Fibroblast of lung (primary cell): ENCODE measurements at regions not wholly inside any gene's neighbourhood (a gene's known extent, or its start where the extent isn't known, plus 50 kb on each side); places are given as distances from the start of the nearest gene placed in this dataset.
"Not testable (repeated sequence)": the region's sequence is repeated elsewhere in the genome, so short reads cannot be mapped to it uniquely, and the experiment has no call there.

Source experiments
- DNase-seq, 2 donors: peaks; one replicate each; pipeline versions ENCODE4 v3.0.0 to v3.0.0-alpha.2; 2010; ENCODE audit warnings: low read depth in 2 of 2
- H2AFZ ChIP-seq: 2 replicates; pipeline ENCODE4 v1.5.1; 2012; ENCODE audit warnings: low read length, control low read depth, inconsistent platforms
- H3K27ac ChIP-seq: 2 replicates; pipeline ENCODE4 v1.5.1; 2011; ENCODE audit warnings: low read length, control low read depth; ENCODE audit not compliant: insufficient read depth
- H3K27me3 ChIP-seq: 2 replicates; pipeline ENCODE4 v1.5.1; 2011; ENCODE audit warnings: mild to moderate bottlenecking, low read length; ENCODE audit not compliant: control insufficient read depth, insufficient read depth
- H3K36me3 ChIP-seq: 2 replicates; pipeline ENCODE4 v1.5.1; 2011; ENCODE audit warnings: low read length; ENCODE audit not compliant: control insufficient read depth, insufficient read depth
- H3K4me1 ChIP-seq: 2 replicates; pipeline ENCODE4 v1.5.1; 2011; ENCODE audit warnings: low read length; ENCODE audit not compliant: control insufficient read depth, insufficient read depth; ENCODE audit errors: extremely low read depth
- H3K4me2 ChIP-seq: 2 replicates; pipeline ENCODE4 v1.5.1; 2011; ENCODE audit warnings: low read length, control low read depth; ENCODE audit not compliant: insufficient read depth; ENCODE audit errors: extremely low read depth
- H3K4me3 ChIP-seq, 4 experiments: fragments of 200-600 bp in 1 of 4; sonication (generic) in 1 of 4; replicated peaks in 1 of 4; 2 replicates each; pipeline ENCODE4 v1.5.1; 2011 to 2016; ENCODE audit warnings: low read length in 4 of 4, low read depth in 3 of 4, mild to moderate bottlenecking in 3 of 4, control low read depth in 2 of 4, inconsistent platforms in 1 of 4, mixed read lengths in 1 of 4; ENCODE audit not compliant: insufficient read depth in 1 of 4; ENCODE audit errors: control extremely low read depth in 1 of 4
- H3K79me2 ChIP-seq: 2 replicates; pipeline ENCODE4 v1.5.1; 2012; ENCODE audit warnings: mild to moderate bottlenecking, low read length, inconsistent platforms; ENCODE audit not compliant: control insufficient read depth, insufficient read depth
- H3K9ac ChIP-seq: 2 replicates; pipeline ENCODE4 v1.5.1; 2011; ENCODE audit warnings: mild to moderate bottlenecking, low read length, control low read depth; ENCODE audit not compliant: insufficient read depth
- H3K9me3 ChIP-seq: 2 replicates; pipeline ENCODE4 v1.5.1; 2012; ENCODE audit warnings: low read depth, low read length; ENCODE audit not compliant: control insufficient read depth, insufficient read depth
- H4K20me1 ChIP-seq: 2 replicates; pipeline ENCODE4 v1.5.1; 2011; ENCODE audit warnings: low read length; ENCODE audit not compliant: control insufficient read depth, insufficient read depth; ENCODE audit errors: extremely low read depth
- CTCF ChIP-seq, 2 donors: IDR thresholded peaks in 1 of 2; conservative IDR thresholded peaks in 1 of 2; 1 replicate in 1 of 2; 2 replicates in 1 of 2; pipeline ENCODE4 v1.5.1; 2011 to 2012; ENCODE audit warnings: low read length in 2 of 2, control low read depth in 1 of 2, inconsistent platforms in 1 of 2, low read depth in 1 of 2, mild to moderate bottlenecking in 1 of 2
- EZH2 ChIP-seq: IDR thresholded peaks from 2 replicates; pipeline ENCODE4 v1.5.1; 2012; ENCODE audit warnings: low read length, control low read depth, mild to moderate bottlenecking; ENCODE audit errors: missing control alignments

GRCh38 chr14:71764701-71765382 is 167.4 kb upstream of the RGS6 start:
- no peaks in the 10 kb centered on the region for H3K9me3 ChIP-seq
- no peak overlapping the region for H3K9ac ChIP-seq
- H3K4me3 ChIP-seq: peak overlapping the region in 3 of 4 experiments; percentile 12 to 44 (median 25)
- no peaks in the 10 kb centered on the region for H3K36me3 ChIP-seq
- H2AFZ ChIP-seq: peak overlapping the region; percentile 76
- H4K20me1 ChIP-seq: no peaks in the 10 kb centered on the region
- no peaks in the 10 kb centered on the region for H3K79me2 ChIP-seq
- TF ChIP-seq CTCF (conservative IDR thresholded peaks at IDR 0.05 in 1 of 2, IDR thresholded peaks at IDR 0.05 in 1 of 2; ENCODE audit: low read depth in 1 of 2, low read length in 2 of 2) (no peak), EZH2 (no peak)
- H3K4me2 ChIP-seq: peak overlapping the region; percentile 68
- H3K4me1 ChIP-seq: no peaks in the 10 kb centered on the region
- H3K27me3 ChIP-seq: no peaks in the 10 kb centered on the region
- DNase-seq: peak in 1 of 2 donors; percentile 27
- H3K27ac ChIP-seq: no peak overlapping the region

- no peak overlapping the region for H3K9ac ChIP-seq
- H3K36me3 ChIP-seq: no peaks in the 10 kb centered on the region
- no peaks in the 10 kb centered on the region for H3K79me2 ChIP-seq
- DNase-seq: no peak
- H3K4me3 ChIP-seq: no peak overlapping the region
- H3K27me3 ChIP-seq: no peaks in the 10 kb centered on the region
- no peak overlapping the region for H3K27ac ChIP-seq
- H3K9me3 ChIP-seq: no peaks in the 10 kb centered on the region
- TF ChIP-seq CTCF (conservative IDR thresholded peaks at IDR 0.05 in 1 of 2, IDR thresholded peaks at IDR 0.05 in 1 of 2; ENCODE audit: low read depth in 1 of 2, low read length in 2 of 2): no peak
- TF ChIP-seq EZH2: no peak
- H3K4me2 ChIP-seq: no peak overlapping the region
- H3K4me1 ChIP-seq: no peaks in the 10 kb centered on the region
- H2AFZ ChIP-seq: no peak overlapping the region
- H4K20me1 ChIP-seq: no peaks in the 10 kb centered on the region
These were observed 166.7 kb upstream of the RGS6 start for GRCh38 chr14:71765505-71765904.

- H3K4me3 ChIP-seq: no peak overlapping the region
- H3K27me3 ChIP-seq: no peaks in the 10 kb centered on the region
- no peak overlapping the region for H3K27ac ChIP-seq
- H4K20me1 ChIP-seq: no peaks in the 10 kb centered on the region
- H3K9ac ChIP-seq: no peak overlapping the region
- no peaks in the 10 kb centered on the region for H3K9me3 ChIP-seq
- no peaks in the 10 kb centered on the region for H3K36me3 ChIP-seq
- H3K4me1 ChIP-seq: no peaks in the 10 kb centered on the region
- DNase-seq: no peak
- H3K4me2 ChIP-seq: no peak overlapping the region
- no peak for TF ChIP-seq CTCF (conservative IDR thresholded peaks at IDR 0.05 in 1 of 2, IDR thresholded peaks at IDR 0.05 in 1 of 2; ENCODE audit: low read depth in 1 of 2, low read length in 2 of 2)
- no peak for TF ChIP-seq EZH2
- H2AFZ ChIP-seq: no peak overlapping the region
- no peaks in the 10 kb centered on the region for H3K79me2 ChIP-seq
These were observed 161.8 kb upstream of the RGS6 start for GRCh38 chr14:71770431-71770830.

- not testable (repeated sequence) for H3K9me3 ChIP-seq, H3K4me3 ChIP-seq, H4K20me1 ChIP-seq, H2AFZ ChIP-seq, H3K4me2 ChIP-seq, H3K79me2 ChIP-seq, H3K27me3 ChIP-seq, H3K9ac ChIP-seq, DNase-seq, H3K27ac ChIP-seq, H3K36me3 ChIP-seq, H3K4me1 ChIP-seq
These were observed 160.8 kb upstream of the RGS6 start for GRCh38 chr14:71771421-71771820.

GRCh38 chr14:71771996-71772395 is 160.2 kb upstream of the RGS6 start:
- not testable (repeated sequence) for H3K4me2 ChIP-seq, H3K27me3 ChIP-seq, H3K9ac ChIP-seq, H3K27ac ChIP-seq, H3K4me1 ChIP-seq, H3K36me3 ChIP-seq, DNase-seq, H3K79me2 ChIP-seq, H3K4me3 ChIP-seq, H4K20me1 ChIP-seq, H2AFZ ChIP-seq, H3K9me3 ChIP-seq
